GM23338 (cell line): ENCODE measurements at regions not wholly inside any gene's neighbourhood (a gene's known extent, or its start where the extent isn't known, plus 50 kb on each side); places are given as distances from the start of the nearest gene placed in this dataset.

Experiments used
- ATAC-seq: fragments of 200-7000 bp; cut with Tn5 transposase; 3 replicates; pipeline ENCODE4 v1.9.1; 2020
- DNase-seq: peaks from one replicate; pipeline ENCODE4 v3.0.0-alpha.2; 2015; ENCODE audit warnings: low spot score
- H2AFZ ChIP-seq: fragments of 200-600 bp; sonication (generic); 2 replicates; pipeline ENCODE4 v1.8.0; 2016; ENCODE audit warnings: antibody characterized with exemption, mild to moderate bottlenecking, moderate library complexity
- H3F3A ChIP-seq: fragments of 200-600 bp; sonication (generic); replicated peaks from 2 replicates; pipeline ENCODE4 v1.8.0; 2017; ENCODE audit warnings: antibody characterized with exemption, mixed run types, low read depth
- H3K27ac ChIP-seq: fragments of 200-600 bp; sonication (generic); 2 replicates; pipeline ENCODE4 v1.6.1; 2016; ENCODE audit warnings: low read depth
- H3K27me3 ChIP-seq: fragments of 200-600 bp; sonication (generic); 2 replicates; pipeline ENCODE4 v1.8.0; 2016; ENCODE audit warnings: mild to moderate bottlenecking, mixed run types, moderate library complexity; ENCODE audit not compliant: insufficient read depth
- H3K36me3 ChIP-seq: fragments of 200-600 bp; sonication (generic); 2 replicates; pipeline ENCODE4 v1.8.0; 2016; ENCODE audit warnings: mild to moderate bottlenecking; ENCODE audit not compliant: insufficient read depth
- H3K4me1 ChIP-seq: fragments of 200-600 bp; sonication (generic); 2 replicates; pipeline ENCODE4 v1.8.0; 2016; ENCODE audit warnings: mild to moderate bottlenecking, moderate library complexity; ENCODE audit not compliant: insufficient read depth
- H3K4me2 ChIP-seq: fragments of 200-600 bp; sonication (generic); 2 replicates; pipeline ENCODE4 v1.7.1; 2017; ENCODE audit warnings: mixed run types
- H3K4me3 ChIP-seq: fragments of 200-600 bp; sonication (generic); 2 replicates; pipeline ENCODE4 v1.6.1; 2016; ENCODE audit warnings: mixed run types
- H3K79me2 ChIP-seq: fragments of 200-600 bp; sonication (generic); replicated peaks from 2 replicates; pipeline ENCODE4 v1.8.0; 2017; ENCODE audit warnings: mild to moderate bottlenecking; ENCODE audit not compliant: insufficient read depth
- H3K9me2 ChIP-seq: fragments of 200-600 bp; sonication (generic); 2 replicates; pipeline ENCODE4 v1.8.0; 2017; ENCODE audit not compliant: insufficient read depth
- H4K20me1 ChIP-seq: fragments of 200-600 bp; sonication (generic); replicated peaks from 2 replicates; pipeline ENCODE4 v1.8.0; 2017; ENCODE audit warnings: mild to moderate bottlenecking; ENCODE audit not compliant: insufficient read depth
- H3K27ac Mint-ChIP-seq: 2 replicates; pipeline ENCODE4 v1.8.0; 2020; ENCODE audit warnings: inconsistent platforms, mild to moderate bottlenecking, moderate library complexity, mixed read lengths
- H3K27me3 Mint-ChIP-seq: 3 replicates; pipeline ENCODE4 v1.8.0; 2022; ENCODE audit warnings: low read depth, mild to moderate bottlenecking, moderate library complexity, mixed read lengths, inconsistent platforms; ENCODE audit not compliant: insufficient read depth, poor library complexity
- H3K36me3 Mint-ChIP-seq: 3 replicates; pipeline ENCODE4 v1.8.0; 2021; ENCODE audit warnings: low read depth, mild to moderate bottlenecking, inconsistent platforms, moderate library complexity, mixed read lengths
- H3K4me1 Mint-ChIP-seq: 3 replicates; pipeline ENCODE4 v1.8.0; 2020; ENCODE audit warnings: mild to moderate bottlenecking, inconsistent platforms, mixed read lengths
- H3K4me3 Mint-ChIP-seq: 3 replicates; pipeline ENCODE4 v1.8.0; 2021; ENCODE audit warnings: moderate library complexity, mild to moderate bottlenecking, inconsistent platforms, mixed read lengths
- H3K9me3 Mint-ChIP-seq: 3 replicates; pipeline ENCODE4 v1.8.0; 2020; ENCODE audit warnings: moderate library complexity, mild to moderate bottlenecking, inconsistent platforms, mixed read lengths
- NANOG ChIP-seq: IDR thresholded peaks from 2 replicates; pipeline ENCODE4 v1.6.1; 2016; ENCODE audit warnings: antibody characterized with exemption, borderline replicate concordance
- POLR2AphosphoS5 ChIP-seq: IDR thresholded peaks from 2 replicates; pipeline ENCODE4 v1.6.1; 2016; ENCODE audit warnings: antibody characterized with exemption, low read depth
- ZNF114 ChIP-seq: fragments of 250-450 bp; sonication (Bioruptor Pico); IDR thresholded peaks from 2 replicates; pipeline ENCODE4 v1.5.0; 2020; ENCODE audit warnings: mild to moderate bottlenecking, moderate library complexity
- TF ChIP-seq, protein P1 (sequence below): IDR thresholded peaks from 2 replicates; pipeline ENCODE4 v1.6.1; 2016; ENCODE audit warnings: antibody characterized with exemption
- TF ChIP-seq, protein P2 (sequence below): fragments of 250-450 bp; sonication (Bioruptor Pico); IDR thresholded peaks from 2 replicates; pipeline ENCODE4 v1.5.0; 2020; ENCODE audit warnings: mild to moderate bottlenecking, moderate library complexity

DNA sequence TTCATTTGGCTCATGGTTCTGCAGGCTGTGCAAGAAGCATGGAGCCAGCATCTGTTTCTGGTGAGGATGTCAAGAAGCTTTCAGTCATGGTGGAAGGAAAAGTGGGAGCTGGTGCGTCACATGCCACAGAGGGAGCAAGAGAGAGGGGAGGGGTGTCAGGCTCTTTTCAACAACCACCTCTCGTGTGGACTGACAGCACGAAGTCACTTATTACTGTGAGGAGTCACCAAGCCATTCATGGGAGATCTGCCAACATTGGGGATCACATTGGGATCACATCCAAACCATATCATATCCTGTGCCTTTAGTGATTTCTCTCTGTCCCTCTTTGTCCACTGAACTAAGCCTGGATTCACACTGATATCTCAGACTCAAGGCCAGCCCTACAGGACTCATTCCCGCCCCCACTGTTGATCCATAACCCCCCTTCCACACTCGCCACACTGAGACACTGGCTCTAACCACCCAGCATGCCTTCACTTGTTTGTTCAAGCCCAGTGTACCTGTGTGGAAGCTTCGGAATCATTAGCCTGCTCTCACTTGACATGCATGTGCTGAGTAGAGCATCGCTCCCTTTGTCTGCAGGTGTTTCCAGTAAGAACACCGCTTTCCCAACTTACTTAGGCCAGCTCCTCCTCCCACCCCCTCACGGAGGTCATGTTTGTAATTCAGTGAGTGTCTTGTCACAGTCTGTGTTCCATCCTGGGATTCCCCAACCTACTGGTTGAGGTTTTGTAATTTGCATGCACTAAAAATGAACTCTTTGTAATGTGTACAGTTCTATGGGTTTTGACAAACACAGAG lies 132.2 kb downstream of the KLF13 start:
- TF ChIP-seq, protein P1, sequence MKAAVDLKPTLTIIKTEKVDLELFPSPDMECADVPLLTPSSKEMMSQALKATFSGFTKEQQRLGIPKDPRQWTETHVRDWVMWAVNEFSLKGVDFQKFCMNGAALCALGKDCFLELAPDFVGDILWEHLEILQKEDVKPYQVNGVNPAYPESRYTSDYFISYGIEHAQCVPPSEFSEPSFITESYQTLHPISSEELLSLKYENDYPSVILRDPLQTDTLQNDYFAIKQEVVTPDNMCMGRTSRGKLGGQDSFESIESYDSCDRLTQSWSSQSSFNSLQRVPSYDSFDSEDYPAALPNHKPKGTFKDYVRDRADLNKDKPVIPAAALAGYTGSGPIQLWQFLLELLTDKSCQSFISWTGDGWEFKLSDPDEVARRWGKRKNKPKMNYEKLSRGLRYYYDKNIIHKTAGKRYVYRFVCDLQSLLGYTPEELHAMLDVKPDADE: no peak
- TF ChIP-seq ZNF114 (CRISPR knock-in tag) (no peak), POLR2AphosphoS5 (no peak), NANOG (no peak)
- TF ChIP-seq, protein P2, sequence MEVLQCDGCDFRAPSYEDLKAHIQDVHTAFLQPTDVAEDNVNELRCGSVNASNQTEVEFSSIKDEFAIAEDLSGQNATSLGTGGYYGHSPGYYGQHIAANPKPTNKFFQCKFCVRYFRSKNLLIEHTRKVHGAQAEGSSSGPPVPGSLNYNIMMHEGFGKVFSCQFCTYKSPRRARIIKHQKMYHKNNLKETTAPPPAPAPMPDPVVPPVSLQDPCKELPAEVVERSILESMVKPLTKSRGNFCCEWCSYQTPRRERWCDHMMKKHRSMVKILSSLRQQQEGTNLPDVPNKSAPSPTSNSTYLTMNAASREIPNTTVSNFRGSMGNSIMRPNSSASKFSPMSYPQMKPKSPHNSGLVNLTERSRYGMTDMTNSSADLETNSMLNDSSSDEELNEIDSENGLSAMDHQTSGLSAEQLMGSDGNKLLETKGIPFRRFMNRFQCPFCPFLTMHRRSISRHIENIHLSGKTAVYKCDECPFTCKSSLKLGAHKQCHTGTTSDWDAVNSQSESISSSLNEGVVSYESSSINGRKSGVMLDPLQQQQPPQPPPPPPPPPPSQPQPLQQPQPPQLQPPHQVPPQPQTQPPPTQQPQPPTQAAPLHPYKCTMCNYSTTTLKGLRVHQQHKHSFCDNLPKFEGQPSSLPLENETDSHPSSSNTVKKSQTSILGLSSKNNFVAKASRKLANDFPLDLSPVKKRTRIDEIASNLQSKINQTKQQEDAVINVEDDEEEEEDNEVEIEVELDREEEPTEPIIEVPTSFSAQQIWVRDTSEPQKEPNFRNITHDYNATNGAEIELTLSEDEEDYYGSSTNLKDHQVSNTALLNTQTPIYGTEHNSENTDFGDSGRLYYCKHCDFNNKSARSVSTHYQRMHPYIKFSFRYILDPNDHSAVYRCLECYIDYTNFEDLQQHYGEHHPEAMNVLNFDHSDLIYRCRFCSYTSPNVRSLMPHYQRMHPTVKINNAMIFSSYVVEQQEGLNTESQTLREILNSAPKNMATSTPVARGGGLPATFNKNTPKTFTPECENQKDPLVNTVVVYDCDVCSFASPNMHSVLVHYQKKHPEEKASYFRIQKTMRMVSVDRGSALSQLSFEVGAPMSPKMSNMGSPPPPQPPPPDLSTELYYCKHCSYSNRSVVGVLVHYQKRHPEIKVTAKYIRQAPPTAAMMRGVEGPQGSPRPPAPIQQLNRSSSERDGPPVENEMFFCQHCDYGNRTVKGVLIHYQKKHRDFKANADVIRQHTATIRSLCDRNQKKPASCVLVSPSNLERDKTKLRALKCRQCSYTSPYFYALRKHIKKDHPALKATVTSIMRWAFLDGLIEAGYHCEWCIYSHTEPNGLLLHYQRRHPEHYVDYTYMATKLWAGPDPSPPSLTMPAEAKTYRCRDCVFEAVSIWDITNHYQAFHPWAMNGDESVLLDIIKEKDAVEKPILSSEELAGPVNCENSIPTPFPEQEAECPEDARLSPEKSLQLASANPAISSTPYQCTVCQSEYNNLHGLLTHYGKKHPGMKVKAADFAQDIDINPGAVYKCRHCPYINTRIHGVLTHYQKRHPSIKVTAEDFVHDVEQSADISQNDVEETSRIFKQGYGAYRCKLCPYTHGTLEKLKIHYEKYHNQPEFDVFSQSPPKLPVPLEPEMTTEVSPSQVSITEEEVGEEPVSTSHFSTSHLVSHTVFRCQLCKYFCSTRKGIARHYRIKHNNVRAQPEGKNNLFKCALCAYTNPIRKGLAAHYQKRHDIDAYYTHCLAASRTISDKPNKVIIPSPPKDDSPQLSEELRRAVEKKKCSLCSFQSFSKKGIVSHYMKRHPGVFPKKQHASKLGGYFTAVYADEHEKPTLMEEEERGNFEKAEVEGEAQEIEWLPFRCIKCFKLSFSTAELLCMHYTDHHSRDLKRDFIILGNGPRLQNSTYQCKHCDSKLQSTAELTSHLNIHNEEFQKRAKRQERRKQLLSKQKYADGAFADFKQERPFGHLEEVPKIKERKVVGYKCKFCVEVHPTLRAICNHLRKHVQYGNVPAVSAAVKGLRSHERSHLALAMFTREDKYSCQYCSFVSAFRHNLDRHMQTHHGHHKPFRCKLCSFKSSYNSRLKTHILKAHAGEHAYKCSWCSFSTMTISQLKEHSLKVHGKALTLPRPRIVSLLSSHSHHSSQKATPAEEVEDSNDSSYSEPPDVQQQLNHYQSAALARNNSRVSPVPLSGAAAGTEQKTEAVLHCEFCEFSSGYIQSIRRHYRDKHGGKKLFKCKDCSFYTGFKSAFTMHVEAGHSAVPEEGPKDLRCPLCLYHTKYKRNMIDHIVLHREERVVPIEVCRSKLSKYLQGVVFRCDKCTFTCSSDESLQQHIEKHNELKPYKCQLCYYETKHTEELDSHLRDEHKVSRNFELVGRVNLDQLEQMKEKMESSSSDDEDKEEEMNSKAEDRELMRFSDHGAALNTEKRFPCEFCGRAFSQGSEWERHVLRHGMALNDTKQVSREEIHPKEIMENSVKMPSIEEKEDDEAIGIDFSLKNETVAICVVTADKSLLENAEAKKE: no peak
- no peaks in the 10 kb centered on the region for H3K4me1 ChIP-seq
- H3F3A ChIP-seq: no peaks in the 10 kb centered on the region
- no peak overlapping the region for H3K4me3 ChIP-seq
- no peaks in the 10 kb centered on the region; the same call in 1 of the 3 replicates for H3K4me1 Mint-ChIP-seq
- H3K36me3 Mint-ChIP-seq: no peaks in the 10 kb centered on the region
- no peak overlapping the region for H3K4me3 Mint-ChIP-seq
- no peaks in the 10 kb centered on the region for H3K9me2 ChIP-seq
- no peak overlapping the region for H2AFZ ChIP-seq
- H3K36me3 ChIP-seq: no peaks in the 10 kb centered on the region
- DNase-seq (no peak), ATAC-seq (no peak)
- no peaks in the 10 kb centered on the region for H4K20me1 ChIP-seq
- no peaks in the 10 kb centered on the region for H3K9me3 Mint-ChIP-seq
- H3K4me2 ChIP-seq: no peak overlapping the region
- H3K27me3 Mint-ChIP-seq: no peaks in the 10 kb centered on the region
- H3K79me2 ChIP-seq: no peaks in the 10 kb centered on the region
- no peak overlapping the region for H3K27ac ChIP-seq
- H3K27me3 ChIP-seq: no peaks in the 10 kb centered on the region
- H3K27ac Mint-ChIP-seq: no peak overlapping the region
